GM12878 (cell line): ENCODE measurements at regions not wholly inside any gene's neighbourhood (a gene's known extent, or its start where the extent isn't known, plus 50 kb on each side); places are given as distances from the start of the nearest gene placed in this dataset.

Source experiments
- ATAC-seq: fragments of 200-7000 bp; cut with Tn5 transposase; 3 replicates; pipeline ENCODE4 v1.9.1; 2020; ENCODE audit warnings: mild to moderate bottlenecking, moderate library complexity
- BruUV-seq: library from RNA; stranded (reverse); fragments of 400-500 nt; replicated peaks from 2 replicates; lab custom pipeline; 2021; lab: Mats Ljungman, UMichigan
- CTCF ChIA-PET: fragments of 300-600 bp; sonication (Branson Sonifier 250); formaldehyde crosslinking; extraction: SDS; loops from one replicate; lab custom pipeline; 2021; ENCODE audit warnings: inconsistent platforms; lab: Yijun Ruan, JAX
- POLR2A ChIA-PET: fragments of 350-600 bp; formaldehyde crosslinking; extraction: SDS; loops from one replicate; lab custom pipeline; 2021; ENCODE audit warnings: inconsistent platforms; lab: Charles Lee
- RAD21 ChIA-PET: fragments of 300-600 bp; sonication (Branson Sonifier 250); formaldehyde crosslinking; loops from one replicate; lab custom pipeline; 2023; ENCODE audit warnings: antibody characterized with exemption; ENCODE audit not compliant: unreplicated experiment; lab: Charles Lee
- SMC1A ChIA-PET: fragments of 300-600 bp; sonication (Branson Sonifier 250); formaldehyde crosslinking; loops from one replicate; lab custom pipeline; 2023; ENCODE audit not compliant: unreplicated experiment, uncharacterized antibody; lab: Charles Lee
- DNase-seq: peaks from one replicate; pipeline ENCODE4 v3.0.0-alpha.2; 2011; ENCODE audit warnings: low read depth, low spot score
- FAIRE-seq: peaks from 3 replicates; lab custom pipeline; 2011; peaks lifted over from hg19 to GRCh38; lab: Jason Lieb, UNC
- H2AFZ ChIP-seq: 2 replicates; pipeline ENCODE4 v1.6.0; 2011; ENCODE audit warnings: low read depth, low read length, control low read depth; ENCODE audit not compliant: control insufficient read depth
- H3K27ac ChIP-seq: 2 replicates; pipeline ENCODE4 v1.5.1; 2011; ENCODE audit warnings: control low read depth; ENCODE audit not compliant: control insufficient read depth, insufficient read depth
- H3K27me3 ChIP-seq, 2 experiments: replicated peaks in 1 of 2; 2 replicates each; pipeline versions ENCODE4 v1.6.0 to v1.6.1; 2011; ENCODE audit warnings: low read length in 1 of 2; ENCODE audit not compliant: control insufficient read depth in 2 of 2, insufficient read depth in 2 of 2
- H3K36me3 ChIP-seq, 2 experiments: 2 replicates each; pipeline ENCODE4 v1.5.1; 2011; ENCODE audit warnings: low read length in 1 of 2; ENCODE audit not compliant: control insufficient read depth in 2 of 2, insufficient read depth in 2 of 2
- H3K4me1 ChIP-seq: 2 replicates; pipeline ENCODE4 v1.6.1; 2011; ENCODE audit warnings: mild to moderate bottlenecking, low read length, moderate library complexity, mixed read lengths; ENCODE audit not compliant: control insufficient read depth, insufficient read depth
- H3K4me2 ChIP-seq: 2 replicates; pipeline ENCODE4 v1.6.0; 2011; ENCODE audit warnings: control low read depth; ENCODE audit not compliant: control insufficient read depth, insufficient read depth
- H3K4me3 ChIP-seq: fragments of 200-600 bp; sonication (generic); 2 replicates; pipeline ENCODE4 v1.5.1; 2016
- H3K79me2 ChIP-seq: 2 replicates; pipeline ENCODE4 v1.6.0; 2011; ENCODE audit warnings: low read length; ENCODE audit not compliant: control insufficient read depth, insufficient read depth
- H3K9ac ChIP-seq: 2 replicates; pipeline ENCODE4 v1.8.0; 2011; ENCODE audit warnings: low read length, control low read depth, mixed read lengths; ENCODE audit not compliant: control insufficient read depth, insufficient read depth
- H3K9me3 ChIP-seq: replicated peaks from 3 replicates; pipeline ENCODE4 v1.5.1; 2011; ENCODE audit warnings: mild to moderate bottlenecking, low read length; ENCODE audit not compliant: control insufficient read depth, insufficient read depth
- H4K20me1 ChIP-seq: 2 replicates; pipeline ENCODE4 v1.6.0; 2011; ENCODE audit not compliant: control insufficient read depth, insufficient read depth
- ATF3 ChIP-seq: IDR thresholded peaks from 2 replicates; pipeline ENCODE4 v1.6.1; 2011; ENCODE audit warnings: low read depth, mild to moderate bottlenecking, low read length, moderate library complexity, borderline replicate concordance; ENCODE audit errors: extremely low read depth
- ATF7 ChIP-seq: fragments of 450-650 bp; IDR thresholded peaks from 2 replicates; pipeline ENCODE4 v1.6.1; 2016; ENCODE audit warnings: low read depth, mild to moderate bottlenecking
- CREM ChIP-seq: IDR thresholded peaks from 2 replicates; pipeline ENCODE4 v1.6.1; 2014; ENCODE audit warnings: antibody characterized with exemption, low read depth
- EED ChIP-seq: sonication (generic); IDR thresholded peaks from 2 replicates; pipeline ENCODE4 v1.6.1; 2016; ENCODE audit warnings: antibody characterized with exemption, low read depth
- ESRRA ChIP-seq: IDR thresholded peaks from 2 replicates; pipeline ENCODE4 v1.6.1; 2012; ENCODE audit warnings: mild to moderate bottlenecking, low read length, improper control_type of control experiment
- NKRF ChIP-seq: fragments of 450-650 bp; conservative IDR thresholded peaks from 2 replicates; pipeline ENCODE4 v1.6.1; 2017; ENCODE audit warnings: mild to moderate bottlenecking, moderate library complexity
- NR2C1 ChIP-seq: fragments of 450-650 bp; IDR thresholded peaks from 2 replicates; pipeline ENCODE4 v1.6.1; 2017; ENCODE audit warnings: antibody characterized with exemption, mild to moderate bottlenecking, moderate library complexity
- RAD51 ChIP-seq: fragments of 450-650 bp; IDR thresholded peaks from 2 replicates; pipeline ENCODE4 v1.6.1; 2016; ENCODE audit warnings: moderate library complexity, mild to moderate bottlenecking, inconsistent platforms
- RELA ChIP-seq: fragments of 450-650 bp; IDR thresholded peaks from 2 replicates; pipeline ENCODE4 v1.8.0; 2014; ENCODE audit warnings: borderline replicate concordance; ENCODE audit not compliant: partially characterized antibody
- SMARCA5 ChIP-seq: fragments of 450-650 bp; IDR thresholded peaks from 2 replicates; pipeline ENCODE4 v1.6.1; 2017; ENCODE audit warnings: mild to moderate bottlenecking
- SP1 ChIP-seq: IDR thresholded peaks from one replicate; pipeline ENCODE4 v1.6.1; 2011; ENCODE audit warnings: low read depth, low read length
- WGBS: methylation state at CpG from one replicate; pipeline ENCODE4 v1.1.6; 2016; ENCODE audit warnings: low lambda C conversion rate; ENCODE audit not compliant: insufficient replicate concordance, insufficient coverage; ENCODE audit errors: missing lambda C conversion rate; 5-methylcytosine and 5-hydroxymethylcytosine counted together
- in situ Hi-C: fragments of 300-500 bp; cut with MboI; formaldehyde crosslinking; loops from 9 replicates; pipeline ENCODE4 v1.14.3; 2018; ENCODE audit warnings: mixed read lengths
- intact Hi-C: fragments of 100-400 bp; cut with micrococcal nuclease; formaldehyde crosslinking; loops from one replicate; pipeline ENCODE4 v1.14.2; 2022; ENCODE audit not compliant: unreplicated experiment
- TF ChIP-seq, protein P1 (sequence below): fragments of 450-650 bp; IDR thresholded peaks from 2 replicates; pipeline ENCODE4 v1.6.1; 2017; ENCODE audit warnings: mild to moderate bottlenecking
- TF ChIP-seq, protein P2 (sequence below): fragments of 450-650 bp; IDR thresholded peaks from 2 replicates; pipeline ENCODE4 v1.6.1; 2018; ENCODE audit warnings: borderline replicate concordance, mild to moderate bottlenecking; ENCODE audit not compliant: partially characterized antibody

- BruUV-seq, result no TSS peak
- ATAC-seq (no peak), DNase-seq (no peak)
- Histone ChIP-seq H3K4me1 (no peaks in the 10 kb centered on the region), H3K27me3 (no peaks in the 10 kb centered on the region), H3K9me3 (no peaks in the 10 kb centered on the region)
- ChIA-PET POLR2A (no interaction called here), CTCF (no interaction called here)
- in situ Hi-C loops, result no loop called here
- TF ChIP-seq SMARCA5 (no peak), CREM (no peak), RELA (no peak), SP1 (no peak), ATF7 (no peak)
- TF ChIP-seq, all 136 proteins: peak for 0
- no peaks in the 10 kb centered on the region for H4K20me1 ChIP-seq
- no peak overlapping the region for H3K4me3 ChIP-seq
- intact Hi-C loops, result no loop called here
- ChIA-PET RAD21 (no interaction called here), SMC1A (no interaction called here)
- H3K27ac ChIP-seq, result no peak overlapping the region
- no peaks in the 10 kb centered on the region for H3K79me2 ChIP-seq
- H2AFZ ChIP-seq, result no peak overlapping the region
- FAIRE-seq, result no peak
- WGBS, result 11% methylated on average over 5 of the region's 5 CpGs
- H3K9ac ChIP-seq, result no peak overlapping the region
- H3K36me3 ChIP-seq, result no peaks in the 10 kb centered on the region
- no peak overlapping the region for H3K4me2 ChIP-seq
Observed at GRCh38 chr21:16842696-16843035, 670.2 kb upstream of the CXADR start.

GRCh38 chr21:16847211-16847610, 665.6 kb upstream of the CXADR start:
- Histone ChIP-seq H3K36me3 (no peaks in the 10 kb centered on the region), H3K9ac (no peak overlapping the region), H3K4me2 (no peak overlapping the region), H2AFZ (no peak overlapping the region), H3K79me2 (no peaks in the 10 kb centered on the region), H3K4me3 (no peak overlapping the region), H3K27ac (no peak overlapping the region), H3K9me3 (no peaks in the 10 kb centered on the region), H4K20me1 (no peaks in the 10 kb centered on the region), H3K27me3 (no peaks in the 10 kb centered on the region), H3K4me1 (no peaks in the 10 kb centered on the region)
- no peak for ATAC-seq
- ChIA-PET CTCF (no interaction called here), POLR2A (no interaction called here), RAD21 (no interaction called here), SMC1A (no interaction called here)
- no peak for FAIRE-seq
- no peak for DNase-seq
- BruUV-seq, result no TSS peak
- intact Hi-C loops (no loop called here), in situ Hi-C loops (no loop called here)
- 0% methylated on average over 2 of the region's 2 CpGs for WGBS
- TF ChIP-seq, protein P1, sequence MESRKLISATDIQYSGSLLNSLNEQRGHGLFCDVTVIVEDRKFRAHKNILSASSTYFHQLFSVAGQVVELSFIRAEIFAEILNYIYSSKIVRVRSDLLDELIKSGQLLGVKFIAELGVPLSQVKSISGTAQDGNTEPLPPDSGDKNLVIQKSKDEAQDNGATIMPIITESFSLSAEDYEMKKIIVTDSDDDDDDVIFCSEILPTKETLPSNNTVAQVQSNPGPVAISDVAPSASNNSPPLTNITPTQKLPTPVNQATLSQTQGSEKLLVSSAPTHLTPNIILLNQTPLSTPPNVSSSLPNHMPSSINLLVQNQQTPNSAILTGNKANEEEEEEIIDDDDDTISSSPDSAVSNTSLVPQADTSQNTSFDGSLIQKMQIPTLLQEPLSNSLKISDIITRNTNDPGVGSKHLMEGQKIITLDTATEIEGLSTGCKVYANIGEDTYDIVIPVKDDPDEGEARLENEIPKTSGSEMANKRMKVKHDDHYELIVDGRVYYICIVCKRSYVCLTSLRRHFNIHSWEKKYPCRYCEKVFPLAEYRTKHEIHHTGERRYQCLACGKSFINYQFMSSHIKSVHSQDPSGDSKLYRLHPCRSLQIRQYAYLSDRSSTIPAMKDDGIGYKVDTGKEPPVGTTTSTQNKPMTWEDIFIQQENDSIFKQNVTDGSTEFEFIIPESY, result no peak
- no peak for TF ChIP-seq NKRF
- TF ChIP-seq ATF3, result no peak
- no peak for TF ChIP-seq ESRRA
- no peak for TF ChIP-seq NR2C1
- no peak for TF ChIP-seq RAD51
- TF ChIP-seq EED, result no peak
- TF ChIP-seq, protein P2, sequence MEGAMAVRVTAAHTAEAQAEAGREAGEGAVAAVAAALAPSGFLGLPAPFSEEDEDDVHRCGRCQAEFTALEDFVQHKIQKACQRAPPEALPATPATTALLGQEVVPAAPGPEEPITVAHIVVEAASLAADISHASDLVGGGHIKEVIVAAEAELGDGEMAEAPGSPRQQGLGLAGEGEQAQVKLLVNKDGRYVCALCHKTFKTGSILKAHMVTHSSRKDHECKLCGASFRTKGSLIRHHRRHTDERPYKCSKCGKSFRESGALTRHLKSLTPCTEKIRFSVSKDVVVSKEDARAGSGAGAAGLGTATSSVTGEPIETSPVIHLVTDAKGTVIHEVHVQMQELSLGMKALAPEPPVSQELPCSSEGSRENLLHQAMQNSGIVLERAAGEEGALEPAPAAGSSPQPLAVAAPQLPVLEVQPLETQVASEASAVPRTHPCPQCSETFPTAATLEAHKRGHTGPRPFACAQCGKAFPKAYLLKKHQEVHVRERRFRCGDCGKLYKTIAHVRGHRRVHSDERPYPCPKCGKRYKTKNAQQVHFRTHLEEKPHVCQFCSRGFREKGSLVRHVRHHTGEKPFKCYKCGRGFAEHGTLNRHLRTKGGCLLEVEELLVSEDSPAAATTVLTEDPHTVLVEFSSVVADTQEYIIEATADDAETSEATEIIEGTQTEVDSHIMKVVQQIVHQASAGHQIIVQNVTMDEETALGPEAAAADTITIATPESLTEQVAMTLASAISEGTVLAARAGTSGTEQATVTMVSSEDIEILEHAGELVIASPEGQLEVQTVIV, result no peak
